ENCODE measurements at regions not wholly inside any gene's neighbourhood (a gene's known extent, or its start where the extent isn't known, plus 50 kb on each side); places are given as distances from the start of the nearest gene placed in this dataset.

GRCh38 chr2:19123556-19123955 lies 234.9 kb downstream of the OSR1 start:
- no peak for TF ChIP-seq CTCF (IDR thresholded peaks at IDR 0.05)
- no peak for TF ChIP-seq POLR2A (IDR thresholded peaks at IDR 0.05)
